Prostate gland (tissue), 2 donors: ENCODE measurements at regions not wholly inside any gene's neighbourhood (a gene's known extent, or its start where the extent isn't known, plus 50 kb on each side); places are given as distances from the start of the nearest gene placed in this dataset.

Experiments used
- POLR2A ChIP-seq: fragments of 450-650 bp; IDR thresholded peaks from one replicate; pipeline ENCODE4 v1.6.1; 2016; ENCODE audit warnings: antibody characterized with exemption, mild to moderate bottlenecking
- TF ChIP-seq, protein P1 (sequence below), 4 experiments: fragments of 200-600 bp in 2 of 4; fragments of 450-650 bp in 2 of 4; sonication (generic) in 2 of 4; IDR thresholded peaks; 1 replicate in 3 of 4; 2 replicates in 1 of 4; pipeline ENCODE4 v1.5.1; 2016 to 2019; ENCODE audit warnings: antibody characterized with exemption in 4 of 4, mild to moderate bottlenecking in 2 of 4, moderate library complexity in 2 of 4

DNA sequence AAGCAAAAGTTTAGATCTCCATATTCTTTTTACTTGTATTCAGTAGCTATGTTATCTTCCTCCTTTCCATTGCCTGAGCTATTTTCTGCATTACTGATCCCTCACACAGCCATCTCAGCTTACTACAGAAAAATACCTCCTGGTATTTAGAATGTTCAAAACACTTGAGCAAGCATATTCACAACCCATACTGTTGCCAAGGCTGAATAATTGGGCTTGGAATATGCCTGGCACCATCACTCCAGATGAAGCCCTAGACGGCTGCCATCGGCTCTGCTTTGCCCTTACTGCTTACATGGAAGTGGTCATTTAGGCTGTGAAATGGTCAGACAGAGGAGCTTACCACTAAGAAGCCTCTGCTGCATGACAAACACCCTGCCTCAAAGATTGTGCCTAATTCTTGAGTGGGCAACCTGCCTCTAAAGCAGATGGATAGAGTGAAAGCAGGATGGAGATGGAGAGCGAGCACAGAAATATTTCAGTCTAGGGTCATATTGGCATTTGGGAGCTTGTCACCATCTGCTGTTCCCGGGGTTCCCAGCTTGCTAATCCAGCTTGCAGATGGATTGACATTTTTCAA is 92.5 kb upstream of the TAS2R1 start:
- TF ChIP-seq, protein P1, sequence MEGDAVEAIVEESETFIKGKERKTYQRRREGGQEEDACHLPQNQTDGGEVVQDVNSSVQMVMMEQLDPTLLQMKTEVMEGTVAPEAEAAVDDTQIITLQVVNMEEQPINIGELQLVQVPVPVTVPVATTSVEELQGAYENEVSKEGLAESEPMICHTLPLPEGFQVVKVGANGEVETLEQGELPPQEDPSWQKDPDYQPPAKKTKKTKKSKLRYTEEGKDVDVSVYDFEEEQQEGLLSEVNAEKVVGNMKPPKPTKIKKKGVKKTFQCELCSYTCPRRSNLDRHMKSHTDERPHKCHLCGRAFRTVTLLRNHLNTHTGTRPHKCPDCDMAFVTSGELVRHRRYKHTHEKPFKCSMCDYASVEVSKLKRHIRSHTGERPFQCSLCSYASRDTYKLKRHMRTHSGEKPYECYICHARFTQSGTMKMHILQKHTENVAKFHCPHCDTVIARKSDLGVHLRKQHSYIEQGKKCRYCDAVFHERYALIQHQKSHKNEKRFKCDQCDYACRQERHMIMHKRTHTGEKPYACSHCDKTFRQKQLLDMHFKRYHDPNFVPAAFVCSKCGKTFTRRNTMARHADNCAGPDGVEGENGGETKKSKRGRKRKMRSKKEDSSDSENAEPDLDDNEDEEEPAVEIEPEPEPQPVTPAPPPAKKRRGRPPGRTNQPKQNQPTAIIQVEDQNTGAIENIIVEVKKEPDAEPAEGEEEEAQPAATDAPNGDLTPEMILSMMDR (IDR thresholded peaks at IDR 0.05): no peak
- no peak for TF ChIP-seq POLR2A
